ENCODE measurements at regions not wholly inside any gene's neighbourhood (a gene's known extent, or its start where the extent isn't known, plus 50 kb on each side); places are given as distances from the start of the nearest gene placed in this dataset.
A peak's percentile ranks its signal among the peaks of the same experiment; 100 is the strongest.

DNA sequence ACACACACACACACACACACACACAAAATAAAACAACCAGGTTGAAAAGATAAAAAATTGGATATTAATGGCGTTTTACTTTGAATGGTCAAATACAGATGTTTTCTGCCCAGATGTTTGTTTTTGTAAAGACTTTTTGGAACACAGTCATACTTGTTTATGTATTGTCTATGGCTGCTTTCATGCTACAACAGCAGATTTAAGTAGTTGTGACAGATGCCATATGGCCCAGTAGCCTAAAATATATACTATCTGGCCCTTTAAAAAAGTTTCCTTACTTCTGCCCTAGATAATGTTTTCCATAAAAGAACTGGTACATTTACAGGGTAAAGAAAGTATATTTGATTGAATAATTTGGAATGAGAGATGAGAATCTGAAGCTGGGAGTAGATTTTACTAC lies 1362.8 kb upstream of the SEL1L start:
- no peak for TF ChIP-seq POLR2A (IDR thresholded peaks at IDR 0.05)
- TF ChIP-seq, protein P1, sequence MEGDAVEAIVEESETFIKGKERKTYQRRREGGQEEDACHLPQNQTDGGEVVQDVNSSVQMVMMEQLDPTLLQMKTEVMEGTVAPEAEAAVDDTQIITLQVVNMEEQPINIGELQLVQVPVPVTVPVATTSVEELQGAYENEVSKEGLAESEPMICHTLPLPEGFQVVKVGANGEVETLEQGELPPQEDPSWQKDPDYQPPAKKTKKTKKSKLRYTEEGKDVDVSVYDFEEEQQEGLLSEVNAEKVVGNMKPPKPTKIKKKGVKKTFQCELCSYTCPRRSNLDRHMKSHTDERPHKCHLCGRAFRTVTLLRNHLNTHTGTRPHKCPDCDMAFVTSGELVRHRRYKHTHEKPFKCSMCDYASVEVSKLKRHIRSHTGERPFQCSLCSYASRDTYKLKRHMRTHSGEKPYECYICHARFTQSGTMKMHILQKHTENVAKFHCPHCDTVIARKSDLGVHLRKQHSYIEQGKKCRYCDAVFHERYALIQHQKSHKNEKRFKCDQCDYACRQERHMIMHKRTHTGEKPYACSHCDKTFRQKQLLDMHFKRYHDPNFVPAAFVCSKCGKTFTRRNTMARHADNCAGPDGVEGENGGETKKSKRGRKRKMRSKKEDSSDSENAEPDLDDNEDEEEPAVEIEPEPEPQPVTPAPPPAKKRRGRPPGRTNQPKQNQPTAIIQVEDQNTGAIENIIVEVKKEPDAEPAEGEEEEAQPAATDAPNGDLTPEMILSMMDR (IDR thresholded peaks at IDR 0.05) = no peak
- H3K27me3 ChIP-seq = no peaks in the 10 kb centered on the region
- WGBS, 4 donors = 61 to 79% (median 73%) methylated on average over 1 of the region's 1 CpG
- no peak overlapping the region for H3K4me3 ChIP-seq
- intact Hi-C loops (cut with DNase I) = no loop called here
- no peaks in the 10 kb centered on the region for H3K4me1 ChIP-seq
- ATAC-seq (no peak), DNase-seq (no peak)
- H3K9me3 ChIP-seq = no peaks in the 10 kb centered on the region
- H3K27ac ChIP-seq = no peak overlapping the region
- H3K36me3 ChIP-seq = no peaks in the 10 kb centered on the region

DNA sequence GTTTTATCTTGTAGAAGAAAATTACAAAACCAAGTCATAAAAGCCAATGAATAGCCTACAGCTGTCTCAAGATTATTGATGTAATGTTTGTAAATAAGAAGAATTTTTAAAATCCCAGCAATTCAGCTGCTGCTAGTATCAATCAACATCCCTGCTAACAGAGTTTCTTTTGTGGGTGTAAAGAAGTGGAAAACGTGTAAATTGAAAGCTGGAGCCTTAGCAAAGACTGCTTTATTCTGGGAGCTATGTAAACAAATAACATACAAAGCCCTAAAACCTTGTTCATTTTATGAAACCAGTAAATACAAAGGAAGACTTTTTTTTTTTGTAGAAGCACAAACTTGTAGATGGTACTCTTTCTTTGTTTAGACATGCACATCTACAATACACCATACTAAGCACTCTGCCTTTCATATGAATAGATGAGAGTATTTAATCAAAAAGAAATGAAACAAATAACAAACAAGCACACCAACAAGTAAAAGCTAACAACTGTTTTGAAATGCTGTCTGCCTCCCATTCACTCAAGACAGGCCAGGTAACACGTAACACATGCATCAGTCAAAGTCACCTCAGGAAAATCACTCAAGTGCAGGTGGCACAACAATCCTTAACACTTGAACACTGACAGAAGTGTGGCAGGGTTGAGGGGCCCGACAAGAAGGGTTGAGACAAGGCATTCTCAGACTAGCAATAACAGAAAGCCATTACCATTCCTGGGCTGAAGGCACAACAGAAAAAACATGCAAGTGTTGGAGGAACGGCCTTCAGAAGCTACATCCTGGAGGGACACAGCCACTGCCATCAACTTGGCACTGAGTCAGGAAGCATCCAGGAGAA lies 1364.0 kb upstream of the SEL1L start:
- Histone ChIP-seq H3K27ac (no peak overlapping the region), H3K36me3 (no peaks in the 10 kb centered on the region), H3K4me3 (no peak overlapping the region), H3K9me3 (no peaks in the 10 kb centered on the region), H3K4me1 (no peaks in the 10 kb centered on the region), H3K27me3 (no peaks in the 10 kb centered on the region)
- DNase-seq = no peak
- intact Hi-C loops (cut with DNase I) = no loop called here
- no peak for TF ChIP-seq POLR2A (IDR thresholded peaks at IDR 0.05)
- TF ChIP-seq, protein P1 (IDR thresholded peaks at IDR 0.05) = no peak
- 44 to 59% (median 55%) methylated on average over 4 of the region's 4 CpGs for WGBS, 4 donors
- no peak for ATAC-seq

DNA sequence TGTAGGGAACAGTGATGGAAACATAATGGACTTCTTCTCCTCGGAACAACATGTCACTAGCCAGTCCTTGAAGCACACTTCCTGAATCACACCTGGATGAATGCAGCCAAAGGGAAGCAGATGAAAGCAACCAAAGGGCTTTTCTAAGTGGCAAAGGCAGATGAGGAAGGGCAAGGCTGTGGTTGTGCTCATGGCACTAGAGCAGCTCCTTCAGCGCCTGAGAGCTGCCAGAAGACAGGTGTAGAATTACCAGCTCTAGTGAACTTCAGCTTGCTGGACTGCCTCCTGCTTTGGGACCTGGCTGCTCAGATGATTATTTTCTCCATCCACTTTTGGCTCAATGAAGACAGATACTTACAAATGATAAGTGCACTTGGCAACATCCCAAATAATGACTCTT lies 1372.1 kb upstream of the SEL1L start:
- no peaks in the 10 kb centered on the region for H3K36me3 ChIP-seq
- 63 to 94% (median 69%) methylated on average over 2 of the region's 2 CpGs for WGBS, 4 donors
- TF ChIP-seq POLR2A (IDR thresholded peaks at IDR 0.05) = no peak
- TF ChIP-seq, protein P1 (IDR thresholded peaks at IDR 0.05) = no peak
- ATAC-seq (no peak), DNase-seq (no peak)
- H3K27ac ChIP-seq = no peak overlapping the region
- H3K9me3 ChIP-seq = no peaks in the 10 kb centered on the region
- H3K27me3 ChIP-seq = no peaks in the 10 kb centered on the region
- no peaks in the 10 kb centered on the region for H3K4me1 ChIP-seq
- H3K4me3 ChIP-seq = no peak overlapping the region
- intact Hi-C loops (cut with DNase I) = no loop called here

DNA sequence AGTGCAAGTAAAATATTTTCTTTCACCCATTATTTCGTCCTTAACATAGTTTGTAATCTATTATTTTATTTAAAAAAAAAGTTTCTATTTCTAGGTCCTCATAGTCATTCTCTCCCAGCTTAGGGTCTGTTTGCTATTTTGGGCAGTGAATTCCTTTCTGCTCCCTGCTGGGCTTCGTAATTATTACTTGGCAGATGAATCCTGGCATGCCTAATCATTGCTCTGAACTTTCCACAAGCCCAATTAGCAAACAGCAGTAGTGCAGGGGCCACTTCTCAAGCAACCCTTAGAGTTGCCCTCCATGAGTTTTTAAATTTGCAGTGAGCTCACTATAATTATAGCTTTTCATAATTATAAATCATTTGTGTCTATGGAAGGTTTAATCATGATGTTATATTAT lies 1378.3 kb upstream of the SEL1L start:
- no peaks in the 10 kb centered on the region for H3K9me3 ChIP-seq
- no peaks in the 10 kb centered on the region for H3K36me3 ChIP-seq
- TF ChIP-seq POLR2A (IDR thresholded peaks at IDR 0.05) = no peak
- TF ChIP-seq, protein P1 (IDR thresholded peaks at IDR 0.05) = no peak
- H3K4me3 ChIP-seq = no peak overlapping the region
- intact Hi-C loops (cut with DNase I) = no loop called here
- H3K27ac ChIP-seq = no peak overlapping the region
- DNase-seq (no peak), ATAC-seq (peak in 3 of 4 donors; percentile 26 to 70 (median 61))
- 7 to 18% (median 11%) methylated on average over 2 of the region's 2 CpGs for WGBS, 4 donors
- H3K27me3 ChIP-seq = no peaks in the 10 kb centered on the region
- H3K4me1 ChIP-seq = peaks cover 0 to 6% (median 0%) of the 10 kb centered on the region in 12 donors
